ENCODE measurements at regions not wholly inside any gene's neighbourhood (a gene's known extent, or its start where the extent isn't known, plus 50 kb on each side); places are given as distances from the start of the nearest gene placed in this dataset.

- Histone ChIP-seq H2BK120ac (ENCODE audit: low read depth, low read length) (no peak overlapping the region), H3K4me2 (ENCODE audit: low read length) (no peak overlapping the region), H3K79me2 (ENCODE audit: control insufficient read depth, insufficient read depth, low read length) (no peaks in the 10 kb centered on the region), H3K4me3 (ENCODE audit: low read length) (no peak overlapping the region), H3K36me3 (ENCODE audit: control insufficient read depth, insufficient read depth, low read length) (no peaks in the 10 kb centered on the region), H3K79me1 (ENCODE audit: low read length) (no peaks in the 10 kb centered on the region), H3K56ac (ENCODE audit: low read length) (no peak overlapping the region), H3K23ac (ENCODE audit: low read length) (no peak overlapping the region), H3K4me1 (ENCODE audit: control insufficient read depth, low read depth, low read length) (no peaks in the 10 kb centered on the region), H4K8ac (ENCODE audit: low read depth, low read length) (no peak overlapping the region), H2AK5ac (ENCODE audit: low read length) (no peak overlapping the region), H3K9ac (ENCODE audit: low read length) (no peak overlapping the region), H3K18ac (ENCODE audit: low read length) (no peak overlapping the region), H2BK5ac (ENCODE audit: low read length) (no peak overlapping the region), H3K27me3 (ENCODE audit: insufficient read depth, low read length, poor library complexity) (no peaks in the 10 kb centered on the region), H3K4ac (ENCODE audit: low read depth, low read length) (no peak overlapping the region), H3K27ac (ENCODE audit: low read depth, low read length) (no peak overlapping the region), H4K5ac (ENCODE audit: low read length) (no peak overlapping the region), H2BK15ac (replicated peaks; ENCODE audit: low read depth) (no peak overlapping the region)
- no CpG with 5 or more reads among the region's 4 CpGs for WGBS (ENCODE audit: extremely low coverage, insufficient coverage, low lambda C conversion rate)
- DNase-seq = no peak
These were observed 424.0 kb upstream of the CRIM1 start for GRCh38 chr2:35931626-35932025.

GRCh38 chr2:35931115-35931514 lies 424.5 kb upstream of the CRIM1 start:
- Histone ChIP-seq H2BK15ac (replicated peaks; ENCODE audit: low read depth) (no peak overlapping the region), H3K18ac (ENCODE audit: low read length) (no peak overlapping the region), H2AK5ac (ENCODE audit: low read length) (no peak overlapping the region), H3K4me2 (ENCODE audit: low read length) (no peak overlapping the region), H4K5ac (ENCODE audit: low read length) (no peak overlapping the region), H4K8ac (ENCODE audit: low read depth, low read length) (no peak overlapping the region), H3K23ac (ENCODE audit: low read length) (no peak overlapping the region), H3K9ac (ENCODE audit: low read length) (no peak overlapping the region), H2BK120ac (ENCODE audit: low read depth, low read length) (no peak overlapping the region), H3K27me3 (ENCODE audit: insufficient read depth, low read length, poor library complexity) (no peaks in the 10 kb centered on the region), H3K56ac (ENCODE audit: low read length) (no peak overlapping the region), H2BK5ac (ENCODE audit: low read length) (no peak overlapping the region), H3K4me3 (ENCODE audit: low read length) (no peak overlapping the region), H3K4ac (ENCODE audit: low read depth, low read length) (no peak overlapping the region), H3K79me2 (ENCODE audit: control insufficient read depth, insufficient read depth, low read length) (no peaks in the 10 kb centered on the region), H3K36me3 (ENCODE audit: control insufficient read depth, insufficient read depth, low read length) (no peaks in the 10 kb centered on the region), H3K79me1 (ENCODE audit: low read length) (no peaks in the 10 kb centered on the region), H3K4me1 (ENCODE audit: control insufficient read depth, low read depth, low read length) (no peaks in the 10 kb centered on the region), H3K27ac (ENCODE audit: low read depth, low read length) (no peak overlapping the region)
- DNase-seq = no peak
- WGBS (ENCODE audit: extremely low coverage, insufficient coverage, low lambda C conversion rate) = no CpG with 5 or more reads among the region's 5 CpGs

- H3K36me3 ChIP-seq (ENCODE audit: control insufficient read depth, insufficient read depth, low read length) = no peaks in the 10 kb centered on the region
- no peak overlapping the region for H3K27ac ChIP-seq (ENCODE audit: low read depth, low read length)
- no peak for DNase-seq
- no peaks in the 10 kb centered on the region for H3K79me2 ChIP-seq (ENCODE audit: control insufficient read depth, insufficient read depth, low read length)
- H3K9ac ChIP-seq (ENCODE audit: low read length) = no peak overlapping the region
- no peaks in the 10 kb centered on the region for H3K4me1 ChIP-seq (ENCODE audit: control insufficient read depth, low read depth, low read length)
- no peak overlapping the region for H2AK5ac ChIP-seq (ENCODE audit: low read length)
- H2BK5ac ChIP-seq (ENCODE audit: low read length) = no peak overlapping the region
- H2BK120ac ChIP-seq (ENCODE audit: low read depth, low read length) = no peak overlapping the region
- no peak overlapping the region for H3K18ac ChIP-seq (ENCODE audit: low read length)
- no peak overlapping the region for H3K23ac ChIP-seq (ENCODE audit: low read length)
- H3K4me2 ChIP-seq (ENCODE audit: low read length) = no peak overlapping the region
- H2BK15ac ChIP-seq (replicated peaks; ENCODE audit: low read depth) = no peak overlapping the region
- no peaks in the 10 kb centered on the region for H3K79me1 ChIP-seq (ENCODE audit: low read length)
- H4K5ac ChIP-seq (ENCODE audit: low read length) = no peak overlapping the region
- H4K8ac ChIP-seq (ENCODE audit: low read depth, low read length) = no peak overlapping the region
- no peak overlapping the region for H3K4ac ChIP-seq (ENCODE audit: low read depth, low read length)
- H3K27me3 ChIP-seq (ENCODE audit: insufficient read depth, low read length, poor library complexity) = no peaks in the 10 kb centered on the region
- no CpG with 5 or more reads among the region's 2 CpGs for WGBS (ENCODE audit: extremely low coverage, insufficient coverage, low lambda C conversion rate)
- H3K56ac ChIP-seq (ENCODE audit: low read length) = no peak overlapping the region
- no peak overlapping the region for H3K4me3 ChIP-seq (ENCODE audit: low read length)
These were observed 426.0 kb upstream of the CRIM1 start for GRCh38 chr2:35929551-35929950.

GRCh38 chr2:35920061-35920460 lies 435.5 kb upstream of the CRIM1 start:
- no peak overlapping the region for H3K18ac ChIP-seq (ENCODE audit: low read length)
- DNase-seq = no peak
- no peak overlapping the region for H2BK15ac ChIP-seq (replicated peaks; ENCODE audit: low read depth)
- H3K79me1 ChIP-seq (ENCODE audit: low read length) = no peaks in the 10 kb centered on the region
- no peak overlapping the region for H3K4me2 ChIP-seq (ENCODE audit: low read length)
- H3K36me3 ChIP-seq (ENCODE audit: control insufficient read depth, insufficient read depth, low read length) = no peaks in the 10 kb centered on the region
- H3K79me2 ChIP-seq (ENCODE audit: control insufficient read depth, insufficient read depth, low read length) = no peaks in the 10 kb centered on the region
- H4K5ac ChIP-seq (ENCODE audit: low read length) = no peak overlapping the region
- no peak overlapping the region for H3K56ac ChIP-seq (ENCODE audit: low read length)
- no peak overlapping the region for H2BK120ac ChIP-seq (ENCODE audit: low read depth, low read length)
- no peak overlapping the region for H4K8ac ChIP-seq (ENCODE audit: low read depth, low read length)
- no peak overlapping the region for H3K27ac ChIP-seq (ENCODE audit: low read depth, low read length)
- no peaks in the 10 kb centered on the region for H3K27me3 ChIP-seq (ENCODE audit: insufficient read depth, low read length, poor library complexity)
- no peaks in the 10 kb centered on the region for H3K4me1 ChIP-seq (ENCODE audit: control insufficient read depth, low read depth, low read length)
- H3K4ac ChIP-seq (ENCODE audit: low read depth, low read length) = no peak overlapping the region
- H3K23ac ChIP-seq (ENCODE audit: low read length) = no peak overlapping the region
- no peak overlapping the region for H3K4me3 ChIP-seq (ENCODE audit: low read length)
- no peak overlapping the region for H2BK5ac ChIP-seq (ENCODE audit: low read length)
- H3K9ac ChIP-seq (ENCODE audit: low read length) = no peak overlapping the region
- no peak overlapping the region for H2AK5ac ChIP-seq (ENCODE audit: low read length)

- Histone ChIP-seq H3K79me1 (ENCODE audit: low read length) (no peaks in the 10 kb centered on the region), H3K4me3 (ENCODE audit: low read length) (no peak overlapping the region), H2AK5ac (ENCODE audit: low read length) (no peak overlapping the region), H3K27me3 (ENCODE audit: insufficient read depth, low read length, poor library complexity) (no peaks in the 10 kb centered on the region), H3K23ac (ENCODE audit: low read length) (no peak overlapping the region), H3K79me2 (ENCODE audit: control insufficient read depth, insufficient read depth, low read length) (no peaks in the 10 kb centered on the region), H3K27ac (ENCODE audit: low read depth, low read length) (no peak overlapping the region), H2BK120ac (ENCODE audit: low read depth, low read length) (no peak overlapping the region), H3K36me3 (ENCODE audit: control insufficient read depth, insufficient read depth, low read length) (no peaks in the 10 kb centered on the region), H2BK15ac (replicated peaks; ENCODE audit: low read depth) (no peak overlapping the region), H2BK5ac (ENCODE audit: low read length) (no peak overlapping the region), H4K8ac (ENCODE audit: low read depth, low read length) (no peak overlapping the region), H3K4me1 (ENCODE audit: control insufficient read depth, low read depth, low read length) (no peaks in the 10 kb centered on the region), H3K4me2 (ENCODE audit: low read length) (no peak overlapping the region), H4K5ac (ENCODE audit: low read length) (no peak overlapping the region), H3K4ac (ENCODE audit: low read depth, low read length) (no peak overlapping the region), H3K9ac (ENCODE audit: low read length) (no peak overlapping the region), H3K18ac (ENCODE audit: low read length) (no peak overlapping the region), H3K56ac (ENCODE audit: low read length) (no peak overlapping the region)
- no CpG with 5 or more reads among the region's 4 CpGs for WGBS (ENCODE audit: extremely low coverage, insufficient coverage, low lambda C conversion rate)
- peak; percentile 75 for DNase-seq
These were observed 440.3 kb upstream of the CRIM1 start for GRCh38 chr2:35915261-35915660.

GRCh38 chr2:35891936-35892335 lies 463.6 kb upstream of the CRIM1 start:
- no peak for DNase-seq
- no CpG with 5 or more reads among the region's 2 CpGs for WGBS (ENCODE audit: extremely low coverage, insufficient coverage, low lambda C conversion rate)
- no peak overlapping the region for H3K4me2 ChIP-seq (ENCODE audit: low read length)
- no peak overlapping the region for H3K23ac ChIP-seq (ENCODE audit: low read length)
- no peak overlapping the region for H4K8ac ChIP-seq (ENCODE audit: low read depth, low read length)
- no peak overlapping the region for H3K4ac ChIP-seq (ENCODE audit: low read depth, low read length)
- H2BK5ac ChIP-seq (ENCODE audit: low read length) = no peak overlapping the region
- H2AK5ac ChIP-seq (ENCODE audit: low read length) = no peak overlapping the region
- H4K5ac ChIP-seq (ENCODE audit: low read length) = no peak overlapping the region
- no peaks in the 10 kb centered on the region for H3K27me3 ChIP-seq (ENCODE audit: insufficient read depth, low read length, poor library complexity)
- H2BK15ac ChIP-seq (replicated peaks; ENCODE audit: low read depth) = no peak overlapping the region
- H3K9ac ChIP-seq (ENCODE audit: low read length) = no peak overlapping the region
- H3K36me3 ChIP-seq (ENCODE audit: control insufficient read depth, insufficient read depth, low read length) = no peaks in the 10 kb centered on the region
- no peaks in the 10 kb centered on the region for H3K79me2 ChIP-seq (ENCODE audit: control insufficient read depth, insufficient read depth, low read length)
- no peak overlapping the region for H3K4me3 ChIP-seq (ENCODE audit: low read length)
- H3K27ac ChIP-seq (ENCODE audit: low read depth, low read length) = no peak overlapping the region
- H3K56ac ChIP-seq (ENCODE audit: low read length) = no peak overlapping the region
- no peak overlapping the region for H2BK120ac ChIP-seq (ENCODE audit: low read depth, low read length)
- H3K79me1 ChIP-seq (ENCODE audit: low read length) = no peaks in the 10 kb centered on the region
- H3K4me1 ChIP-seq (ENCODE audit: control insufficient read depth, low read depth, low read length) = no peaks in the 10 kb centered on the region
- H3K18ac ChIP-seq (ENCODE audit: low read length) = no peak overlapping the region
